KOPT-K1 (cell line): ENCODE measurements at regions not wholly inside any gene's neighbourhood (a gene's known extent, or its start where the extent isn't known, plus 50 kb on each side); places are given as distances from the start of the nearest gene placed in this dataset.
"Not testable (repeated sequence)": the region's sequence is repeated elsewhere in the genome, so short reads cannot be mapped to it uniquely, and the experiment has no call there.

ENCODE experiments used
- H3K27ac ChIP-seq: fragments of 200-600 bp; sonication (generic); 2 replicates; pipeline ENCODE4 v1.5.1; 2016; ENCODE audit warnings: antibody characterized with exemption, mild to moderate bottlenecking, low read depth, low read length; ENCODE audit not compliant: poor library complexity, severe bottlenecking
- H3K36me3 ChIP-seq: fragments of 200-600 bp; sonication (generic); 2 replicates; pipeline ENCODE4 v1.5.1; 2017; ENCODE audit warnings: antibody characterized with exemption, mild to moderate bottlenecking, low read length, moderate library complexity; ENCODE audit not compliant: insufficient read depth
- H3K9me3 ChIP-seq: fragments of 200-600 bp; sonication (generic); 2 replicates; pipeline ENCODE4 v1.5.1; 2017; ENCODE audit warnings: antibody characterized with exemption, low read length, mild to moderate bottlenecking; ENCODE audit not compliant: insufficient read depth, poor library complexity, severe bottlenecking

GRCh38 chr5:93236807-93237421 lies 344.1 kb downstream of the NR2F1-AS1 start:
- Histone ChIP-seq H3K9me3 (no peaks in the 10 kb centered on the region), H3K36me3 (no peaks in the 10 kb centered on the region), H3K27ac (no peak overlapping the region)

- Histone ChIP-seq H3K36me3 (no peaks in the 10 kb centered on the region), H3K27ac (no peak overlapping the region), H3K9me3 (no peaks in the 10 kb centered on the region)
Measured at GRCh38 chr5:93235761-93236160, 345.3 kb downstream of the NR2F1-AS1 start.

GRCh38 chr5:93226202-93226735 lies 354.8 kb downstream of the NR2F1-AS1 start:
- H3K9me3 ChIP-seq: no peaks in the 10 kb centered on the region
- H3K36me3 ChIP-seq: no peaks in the 10 kb centered on the region
- no peak overlapping the region for H3K27ac ChIP-seq

DNA sequence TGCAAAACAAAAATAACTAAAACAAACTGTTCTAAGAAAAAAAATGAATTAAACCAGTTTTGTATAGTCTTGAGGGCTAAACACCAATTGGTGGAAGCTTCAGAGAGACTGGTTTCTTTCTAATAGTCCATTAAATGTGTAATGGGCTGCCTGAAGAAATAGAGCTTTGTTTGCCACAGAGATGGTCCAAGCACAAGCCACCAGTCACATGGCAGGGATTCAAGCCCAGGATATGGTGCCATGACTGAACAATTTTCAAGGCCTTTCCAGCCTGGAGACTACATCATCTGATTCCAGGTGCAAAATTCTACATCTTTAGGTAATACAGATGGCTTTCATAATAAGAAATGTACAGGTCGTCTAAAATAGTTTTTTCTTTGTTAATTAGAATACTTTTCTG lies 355.3 kb downstream of the NR2F1-AS1 start:
- H3K27ac ChIP-seq: no peak overlapping the region

DNA sequence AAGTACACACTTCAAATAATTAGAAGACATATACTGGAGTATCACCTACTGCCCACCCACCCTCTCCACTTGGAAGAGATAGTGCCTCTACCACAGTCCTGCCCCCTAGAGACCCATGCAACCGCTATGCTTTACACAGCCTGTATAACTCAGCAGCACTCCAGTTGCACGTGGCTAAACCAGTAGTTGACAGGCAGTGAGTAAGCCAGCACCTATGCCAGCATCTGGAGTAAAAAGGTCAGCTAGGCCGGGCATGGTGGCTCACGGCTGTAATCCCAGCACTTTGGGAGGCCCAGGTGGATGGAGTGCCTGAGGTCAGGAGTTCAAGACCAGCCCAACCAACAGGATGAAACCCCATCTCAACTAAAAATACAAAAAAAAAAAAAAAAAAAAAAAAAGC lies 356.4 kb downstream of the NR2F1-AS1 start:
- H3K36me3 ChIP-seq: no peaks in the 10 kb centered on the region
- H3K27ac ChIP-seq: no peak overlapping the region
- no peaks in the 10 kb centered on the region for H3K9me3 ChIP-seq

More for the DNA sequence above, 355.3 kb downstream of the NR2F1-AS1 start:
- Histone ChIP-seq H3K36me3 (no peaks in the 10 kb centered on the region), H3K9me3 (no peaks in the 10 kb centered on the region)

GRCh38 chr5:93221773-93222172 lies 359.2 kb downstream of the NR2F1-AS1 start:
- H3K27ac ChIP-seq: no peak overlapping the region
- H3K36me3 ChIP-seq: no peaks in the 10 kb centered on the region
- no peaks in the 10 kb centered on the region for H3K9me3 ChIP-seq

GRCh38 chr5:93220431-93220830 lies 360.6 kb downstream of the NR2F1-AS1 start:
- Histone ChIP-seq H3K36me3 (no peaks in the 10 kb centered on the region), H3K27ac (no peak overlapping the region), H3K9me3 (no peaks in the 10 kb centered on the region)

DNA sequence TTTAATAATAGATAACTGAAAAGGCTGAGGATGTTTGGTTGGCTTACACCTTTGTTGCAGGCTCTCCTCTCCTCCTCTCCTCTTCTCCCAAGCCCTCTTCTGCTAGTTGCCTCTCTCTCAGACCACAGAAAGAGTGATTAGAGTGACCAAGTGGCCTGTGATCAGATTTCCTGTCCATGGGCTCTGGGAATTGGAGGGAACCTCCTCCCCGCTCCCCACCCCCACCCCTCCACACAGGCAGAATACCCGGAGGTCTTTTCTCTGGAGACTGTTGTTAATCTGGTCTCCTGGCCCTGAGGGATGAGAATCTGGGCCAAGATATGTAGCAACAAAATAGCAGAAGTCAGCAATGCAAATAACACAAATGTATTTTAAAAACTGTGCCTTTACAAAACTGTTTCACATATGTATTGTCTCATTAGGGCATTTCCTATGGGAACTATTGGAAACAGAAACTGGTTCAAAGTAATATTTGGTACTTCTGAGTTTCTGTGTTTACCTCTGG lies 361.3 kb downstream of the NR2F1-AS1 start:
- no peak overlapping the region for H3K27ac ChIP-seq
- no peaks in the 10 kb centered on the region for H3K9me3 ChIP-seq

GRCh38 chr5:93213111-93213794 lies 367.8 kb downstream of the NR2F1-AS1 start:
- not testable (repeated sequence) for H3K9me3 ChIP-seq, H3K36me3 ChIP-seq, H3K27ac ChIP-seq

More for the DNA sequence above, 361.3 kb downstream of the NR2F1-AS1 start:
- no peaks in the 10 kb centered on the region for H3K36me3 ChIP-seq

- H3K27ac ChIP-seq: no peak overlapping the region
- no peaks in the 10 kb centered on the region for H3K9me3 ChIP-seq
- no peaks in the 10 kb centered on the region for H3K36me3 ChIP-seq
Measured at GRCh38 chr5:93209476-93209875, 371.5 kb downstream of the NR2F1-AS1 start.

DNA sequence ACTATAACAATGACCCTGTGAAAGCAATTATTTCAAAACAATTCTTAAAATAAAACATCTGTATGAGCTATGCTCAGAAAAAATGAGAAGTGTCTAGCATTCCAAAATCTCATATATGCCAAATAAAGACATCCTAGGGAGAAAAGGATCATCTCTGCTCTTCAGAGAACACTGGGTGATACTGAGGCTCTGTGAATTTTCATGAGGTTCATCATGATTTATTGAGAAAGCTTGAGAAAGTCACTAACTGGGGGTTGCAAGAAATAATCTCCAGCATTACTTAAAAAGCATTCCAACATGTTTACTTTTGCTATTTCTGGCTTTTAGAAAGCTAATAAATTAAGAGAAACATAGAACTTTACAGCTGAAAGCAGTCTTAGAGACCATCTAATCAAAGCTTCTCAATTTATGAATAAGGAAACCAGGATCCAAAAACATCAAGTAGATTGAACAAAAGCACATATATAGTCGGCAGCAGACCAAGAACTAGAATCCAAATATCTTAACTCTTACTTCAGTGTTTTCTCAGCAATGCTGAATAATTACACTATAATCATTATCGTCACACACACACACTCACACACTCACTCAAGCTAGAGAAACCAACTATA lies 372.8 kb downstream of the NR2F1-AS1 start:
- Histone ChIP-seq H3K27ac (no peak overlapping the region), H3K36me3 (no peaks in the 10 kb centered on the region), H3K9me3 (no peaks in the 10 kb centered on the region)

DNA sequence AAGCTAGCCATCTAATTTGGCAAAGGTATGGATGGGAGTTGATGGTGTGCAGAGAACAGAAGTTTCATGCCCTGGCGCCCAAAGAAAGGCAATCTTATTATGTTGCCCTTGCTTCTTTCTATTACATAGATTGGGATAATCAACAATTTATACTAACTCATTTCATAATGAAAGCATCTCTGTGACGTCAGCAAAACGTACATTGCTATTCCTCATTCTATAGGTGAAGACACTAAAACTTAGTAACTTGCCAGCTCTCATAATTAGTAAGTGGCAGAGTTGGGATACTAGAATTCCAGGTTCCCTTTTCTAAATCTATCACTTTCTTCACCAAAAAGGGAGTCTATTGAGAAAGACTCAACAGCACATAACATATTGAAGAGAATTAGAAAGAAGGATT lies 374.8 kb downstream of the NR2F1-AS1 start:
- Histone ChIP-seq H3K9me3 (no peaks in the 10 kb centered on the region), H3K27ac (no peak overlapping the region), H3K36me3 (no peaks in the 10 kb centered on the region)

DNA sequence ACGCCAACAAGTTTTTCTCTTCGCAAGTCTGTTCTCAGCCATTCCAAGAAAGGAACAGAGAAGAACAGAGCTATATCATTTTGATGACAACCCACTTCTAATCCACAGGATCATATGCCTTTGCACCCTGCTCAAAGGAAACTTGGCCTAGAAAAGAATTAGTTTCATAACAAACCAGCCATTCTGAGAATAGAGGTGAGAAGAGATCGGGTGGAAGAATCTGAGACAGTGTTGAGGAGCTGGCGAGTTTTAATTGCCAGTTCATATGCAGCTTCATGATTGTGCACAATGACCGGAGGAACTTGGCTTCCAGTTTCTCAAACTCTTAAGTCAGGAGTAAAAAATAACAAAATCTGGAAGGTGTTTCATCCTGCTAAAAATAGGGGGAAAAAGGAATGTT lies 380.0 kb downstream of the NR2F1-AS1 start:
- no peaks in the 10 kb centered on the region for H3K36me3 ChIP-seq
- no peak overlapping the region for H3K27ac ChIP-seq
- no peaks in the 10 kb centered on the region for H3K9me3 ChIP-seq

- H3K36me3 ChIP-seq: no peaks in the 10 kb centered on the region
- H3K27ac ChIP-seq: no peak overlapping the region
- H3K9me3 ChIP-seq: no peaks in the 10 kb centered on the region
Measured at GRCh38 chr5:93196986-93197385, 384.0 kb downstream of the NR2F1-AS1 start.
